Activated CD4-positive, alpha-beta T cell treated with anti-CD3 and anti-CD28 coated beads, Interleukin-2, amount 10 ng/mL, durations not matched to agents 7 days and 5 days (primary cell): ENCODE measurements at regions not wholly inside any gene's neighbourhood (a gene's known extent, or its start where the extent isn't known, plus 50 kb on each side); places are given as distances from the start of the nearest gene placed in this dataset.

Experiments
- CTCF ChIA-PET: fragments of 350-600 bp; sonication (Branson Sonifier 250); formaldehyde crosslinking; loops from one replicate; lab custom pipeline; 2021; ENCODE audit warnings: antibody characterized with exemption; lab: Charles Lee
- POLR2A ChIA-PET: fragments of 350-600 bp; sonication (Branson Sonifier 250); formaldehyde crosslinking; loops from one replicate; lab custom pipeline; 2021; ENCODE audit warnings: antibody characterized with exemption; lab: Charles Lee
- DNase-seq: peaks from one replicate; pipeline ENCODE4 v3.0.0-alpha.2; 2020
- H3K27ac Mint-ChIP-seq: one replicate; pipeline ENCODE4 v1.8.0; 2021; ENCODE audit warnings: mild to moderate bottlenecking, moderate library complexity, mixed read lengths
- H3K27me3 Mint-ChIP-seq: one replicate; pipeline ENCODE4 v1.8.0; 2021; ENCODE audit warnings: mixed read lengths
- H3K36me3 Mint-ChIP-seq: one replicate; pipeline ENCODE4 v1.8.0; 2021; ENCODE audit warnings: low read depth, mixed read lengths
- H3K4me1 Mint-ChIP-seq: one replicate; pipeline ENCODE4 v1.8.0; 2021; ENCODE audit warnings: mixed read lengths
- H3K4me3 Mint-ChIP-seq: one replicate; pipeline ENCODE4 v1.8.0; 2021; ENCODE audit warnings: mild to moderate bottlenecking, moderate library complexity, mixed read lengths
- H3K9me3 Mint-ChIP-seq: one replicate; pipeline ENCODE4 v1.8.0; 2021; ENCODE audit warnings: mixed read lengths

DNA sequence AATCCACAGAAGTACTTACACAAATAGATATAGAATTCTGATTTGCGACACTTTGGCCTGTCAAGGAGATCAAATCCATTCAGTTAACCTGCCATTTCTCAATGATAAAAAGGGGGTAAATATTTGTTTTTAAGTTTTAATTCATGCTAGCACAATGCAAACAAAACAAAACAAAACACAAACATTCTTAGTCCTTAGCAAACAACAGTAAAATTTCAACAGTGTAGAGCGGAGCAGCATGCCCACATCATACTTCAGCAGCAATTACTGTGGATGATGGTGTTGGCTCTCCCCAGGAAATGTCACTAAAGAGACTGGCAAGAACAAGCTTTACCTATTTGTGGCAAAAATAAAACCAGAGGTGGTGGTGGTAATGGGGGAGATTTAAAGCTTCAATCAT lies 625.2 kb upstream of the PCDH20 start:
- H3K27ac Mint-ChIP-seq = no peak overlapping the region
- H3K27me3 Mint-ChIP-seq = no peaks in the 10 kb centered on the region
- ChIA-PET CTCF (no interaction called here), POLR2A (no interaction called here)
- no peak for DNase-seq
- no peaks in the 10 kb centered on the region for H3K4me1 Mint-ChIP-seq
- no peaks in the 10 kb centered on the region for H3K36me3 Mint-ChIP-seq
- no peak overlapping the region for H3K4me3 Mint-ChIP-seq
- no peaks in the 10 kb centered on the region for H3K9me3 Mint-ChIP-seq

DNA sequence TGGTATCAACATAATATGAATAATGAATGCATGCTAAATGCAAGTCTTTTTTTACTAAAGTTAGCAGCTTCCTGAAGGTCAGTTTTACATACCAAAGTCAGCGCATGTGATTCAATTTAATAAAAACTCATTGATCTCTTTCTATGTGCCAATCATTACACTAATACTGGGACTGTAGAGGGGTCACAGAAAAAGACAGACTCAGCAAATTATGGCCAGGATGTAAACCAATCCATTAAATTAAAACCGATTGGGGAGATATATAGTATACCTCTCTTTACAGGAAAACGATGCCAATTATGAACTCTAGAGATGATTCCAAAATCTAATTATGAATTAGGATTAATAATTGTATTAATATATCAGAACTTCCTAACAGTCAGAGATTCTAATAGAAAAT lies 624.4 kb upstream of the PCDH20 start:
- Mint-ChIP-seq H3K4me1 (no peaks in the 10 kb centered on the region), H3K27me3 (no peaks in the 10 kb centered on the region), H3K4me3 (no peak overlapping the region), H3K36me3 (no peaks in the 10 kb centered on the region), H3K27ac (no peak overlapping the region), H3K9me3 (no peaks in the 10 kb centered on the region)
- DNase-seq = no peak
- ChIA-PET CTCF (no interaction called here), POLR2A (no interaction called here)

DNA sequence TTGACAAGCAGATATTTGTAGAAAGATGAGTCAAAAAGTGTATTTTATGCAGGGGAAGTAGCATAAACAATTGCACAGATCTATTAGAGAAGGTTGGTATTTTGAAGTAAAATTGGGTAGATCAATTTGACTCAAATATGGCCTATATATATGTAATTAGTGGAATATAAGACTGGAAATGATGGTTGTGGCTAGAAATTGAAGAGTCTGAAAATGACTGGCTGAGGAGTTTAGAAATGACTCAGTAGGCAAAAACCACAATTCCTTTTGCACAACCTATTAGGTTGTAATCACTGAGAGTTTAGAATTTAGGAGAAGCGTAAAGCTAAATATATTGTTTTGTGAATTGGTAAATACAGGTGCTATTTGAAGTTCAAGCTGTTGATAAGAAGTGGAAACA lies 622.6 kb upstream of the PCDH20 start:
- POLR2A ChIA-PET = no interaction called here
- Mint-ChIP-seq H3K27ac (no peak overlapping the region), H3K27me3 (no peaks in the 10 kb centered on the region), H3K4me3 (no peak overlapping the region), H3K4me1 (no peaks in the 10 kb centered on the region), H3K36me3 (no peaks in the 10 kb centered on the region), H3K9me3 (no peaks in the 10 kb centered on the region)
- DNase-seq = no peak
- CTCF ChIA-PET = no interaction called here

DNA sequence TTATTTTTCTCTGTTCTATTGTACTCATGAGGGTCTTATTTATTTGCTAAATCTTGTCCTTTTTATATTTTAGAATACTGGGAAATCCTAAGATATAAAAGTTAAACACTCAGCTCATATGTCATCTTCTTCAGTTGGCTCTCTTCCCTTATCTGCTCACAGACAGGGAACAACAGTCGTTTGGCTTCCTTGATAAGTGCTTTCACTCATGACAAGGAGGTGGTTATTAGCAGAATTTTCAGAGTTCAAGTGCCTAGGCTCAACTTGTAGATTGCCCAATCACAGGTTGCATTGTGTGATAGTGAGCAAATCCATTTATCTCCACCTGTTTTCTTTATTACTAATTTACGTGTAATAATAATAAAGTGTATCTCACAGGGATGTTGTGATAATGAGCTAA lies 620.3 kb upstream of the PCDH20 start:
- H3K36me3 Mint-ChIP-seq = no peaks in the 10 kb centered on the region
- POLR2A ChIA-PET = no interaction called here
- H3K27ac Mint-ChIP-seq = no peak overlapping the region
- no peaks in the 10 kb centered on the region for H3K4me1 Mint-ChIP-seq
- no peak overlapping the region for H3K4me3 Mint-ChIP-seq
- CTCF ChIA-PET = no interaction called here
- no peaks in the 10 kb centered on the region for H3K27me3 Mint-ChIP-seq
- no peak for DNase-seq
- no peaks in the 10 kb centered on the region for H3K9me3 Mint-ChIP-seq

DNA sequence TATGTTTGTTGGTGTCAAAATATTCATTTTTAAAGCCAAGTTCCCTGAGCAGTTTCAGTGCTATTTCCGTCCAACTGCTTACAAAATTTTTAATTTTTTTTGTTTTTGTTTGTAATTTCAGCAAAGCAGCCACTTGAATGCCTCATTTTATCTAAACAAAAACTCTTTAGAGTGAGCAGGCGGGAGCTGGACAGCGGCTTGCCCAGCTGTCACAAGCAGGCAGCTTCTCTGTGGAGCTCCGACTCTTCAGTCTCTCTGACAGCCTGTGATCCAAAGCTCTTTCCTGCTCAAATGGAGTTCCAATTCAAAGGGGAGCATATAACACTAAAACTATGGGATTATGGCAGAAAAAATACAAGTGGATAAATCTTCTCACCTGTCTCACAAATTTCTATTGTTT lies 618.3 kb upstream of the PCDH20 start:
- Mint-ChIP-seq H3K4me3 (no peak overlapping the region), H3K4me1 (no peaks in the 10 kb centered on the region), H3K36me3 (no peaks in the 10 kb centered on the region), H3K27ac (no peak overlapping the region), H3K9me3 (no peaks in the 10 kb centered on the region), H3K27me3 (no peaks in the 10 kb centered on the region)
- POLR2A ChIA-PET = no interaction called here
- DNase-seq = no peak
- CTCF ChIA-PET = no interaction called here

DNA sequence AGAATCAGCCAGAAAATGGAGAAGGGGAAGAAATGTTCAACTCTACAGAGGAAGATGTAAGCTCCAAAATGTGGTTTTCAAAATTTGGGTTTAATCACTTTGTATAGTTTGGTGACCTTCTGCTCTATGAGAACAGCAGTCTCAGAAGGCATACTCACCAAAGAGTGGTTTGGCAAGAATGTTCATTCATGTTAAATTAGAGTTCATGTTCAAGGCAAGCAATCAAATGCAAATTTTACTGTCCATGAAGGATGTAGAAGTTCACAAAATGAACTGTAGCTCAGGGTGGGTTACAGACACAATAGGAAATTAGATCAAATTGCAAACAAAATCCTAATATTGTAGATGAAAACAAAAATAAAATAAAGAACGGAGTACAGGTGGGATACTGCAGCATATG lies 606.7 kb upstream of the PCDH20 start:
- POLR2A ChIA-PET = no interaction called here
- no peak for DNase-seq
- Mint-ChIP-seq H3K36me3 (no peaks in the 10 kb centered on the region), H3K4me1 (no peaks in the 10 kb centered on the region), H3K4me3 (no peak overlapping the region), H3K27me3 (no peaks in the 10 kb centered on the region), H3K9me3 (no peaks in the 10 kb centered on the region), H3K27ac (no peak overlapping the region)
- CTCF ChIA-PET = no interaction called here

DNA sequence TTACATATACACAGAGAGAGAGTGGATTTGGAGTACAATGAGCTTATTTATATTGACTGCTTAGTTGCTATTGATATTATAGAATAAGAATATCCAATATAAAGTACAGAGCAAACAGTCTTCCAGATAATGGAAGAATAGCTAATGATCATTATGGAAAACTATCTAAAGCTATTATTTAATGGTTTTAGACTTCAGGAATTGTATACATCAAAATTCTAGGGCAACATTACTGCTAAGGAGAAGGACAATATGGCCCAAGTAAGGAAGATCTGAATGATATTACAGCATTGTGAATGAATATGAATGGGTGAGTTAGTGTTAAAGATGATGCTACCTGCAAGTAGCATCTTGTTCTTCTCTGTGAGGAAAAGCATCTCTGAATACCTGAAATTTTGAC lies 604.2 kb upstream of the PCDH20 start:
- H3K9me3 Mint-ChIP-seq = no peaks in the 10 kb centered on the region
- H3K27me3 Mint-ChIP-seq = no peaks in the 10 kb centered on the region
- H3K4me3 Mint-ChIP-seq = no peak overlapping the region
- no peaks in the 10 kb centered on the region for H3K36me3 Mint-ChIP-seq
- H3K4me1 Mint-ChIP-seq = no peaks in the 10 kb centered on the region
- ChIA-PET POLR2A (no interaction called here), CTCF (no interaction called here)
- no peak overlapping the region for H3K27ac Mint-ChIP-seq
- DNase-seq = no peak

DNA sequence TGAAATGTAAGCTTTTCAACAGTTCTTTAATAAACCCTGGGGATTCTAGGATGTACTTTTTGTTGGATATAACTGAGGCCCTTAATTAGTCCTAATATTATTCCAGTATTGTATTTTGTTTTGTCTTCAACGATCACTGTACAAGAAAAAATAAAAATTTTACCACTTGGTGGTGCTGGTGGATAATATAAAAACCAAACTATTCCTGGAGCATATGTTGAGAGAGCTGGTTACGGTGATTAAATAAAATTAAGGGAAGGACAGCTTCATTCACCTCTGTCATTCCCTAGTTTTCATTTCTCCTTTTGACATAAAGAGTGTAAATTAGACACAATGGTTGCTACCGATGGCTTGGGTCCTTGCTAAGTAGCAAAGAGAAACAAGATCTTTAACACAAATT lies 598.6 kb upstream of the PCDH20 start:
- H3K36me3 Mint-ChIP-seq = no peaks in the 10 kb centered on the region
- no peak overlapping the region for H3K4me3 Mint-ChIP-seq
- CTCF ChIA-PET = no interaction called here
- peaks cover 1% of the 10 kb centered on the region for H3K9me3 Mint-ChIP-seq
- no peaks in the 10 kb centered on the region for H3K27me3 Mint-ChIP-seq
- H3K4me1 Mint-ChIP-seq = no peaks in the 10 kb centered on the region
- POLR2A ChIA-PET = no interaction called here
- DNase-seq = no peak
- no peak overlapping the region for H3K27ac Mint-ChIP-seq

DNA sequence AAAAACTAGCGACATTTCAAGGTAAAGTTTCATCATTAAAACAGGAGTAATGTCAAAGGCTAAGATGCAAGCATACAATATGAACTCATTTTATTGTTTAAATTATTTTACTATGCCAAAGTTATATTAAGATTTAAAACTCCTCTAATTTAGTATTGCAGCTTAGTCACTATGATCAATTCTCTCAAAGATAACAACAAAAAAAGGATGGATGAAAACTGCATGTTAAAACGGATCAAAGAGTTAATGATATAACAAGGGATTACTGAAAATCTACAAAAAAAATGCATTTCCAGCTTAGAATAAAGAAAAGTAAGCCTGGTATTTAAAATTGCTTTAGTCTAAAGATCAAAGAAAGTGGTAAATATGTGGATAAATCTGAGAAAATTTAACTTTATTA lies 587.8 kb upstream of the PCDH20 start:
- POLR2A ChIA-PET = no interaction called here
- Mint-ChIP-seq H3K27ac (no peak overlapping the region), H3K4me1 (no peaks in the 10 kb centered on the region), H3K36me3 (no peaks in the 10 kb centered on the region), H3K9me3 (no peaks in the 10 kb centered on the region), H3K4me3 (no peak overlapping the region), H3K27me3 (no peaks in the 10 kb centered on the region)
- no peak for DNase-seq
- CTCF ChIA-PET = no interaction called here

DNA sequence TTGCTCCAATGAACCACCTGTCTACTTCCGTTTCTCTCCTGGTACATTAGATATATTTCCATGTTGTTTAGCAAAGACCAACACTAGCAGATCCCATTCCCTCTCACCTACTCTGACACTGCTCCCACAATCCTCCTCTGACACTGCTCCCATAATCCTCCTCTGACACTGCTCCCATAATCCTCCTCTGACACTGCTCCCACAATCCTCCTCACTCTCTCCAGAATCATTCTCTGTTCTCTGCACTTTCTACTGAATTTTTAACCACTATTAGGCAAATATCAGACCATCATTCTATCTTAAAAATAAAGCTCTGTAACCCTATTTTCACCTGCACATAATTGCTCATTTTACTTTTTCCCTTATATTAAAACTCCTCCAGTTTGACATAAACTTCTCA lies 578.5 kb upstream of the PCDH20 start:
- CTCF ChIA-PET = no interaction called here
- Mint-ChIP-seq H3K4me1 (no peaks in the 10 kb centered on the region), H3K9me3 (no peaks in the 10 kb centered on the region), H3K27me3 (no peaks in the 10 kb centered on the region), H3K4me3 (no peak overlapping the region), H3K27ac (no peak overlapping the region), H3K36me3 (no peaks in the 10 kb centered on the region)
- POLR2A ChIA-PET = no interaction called here
- no peak for DNase-seq

DNA sequence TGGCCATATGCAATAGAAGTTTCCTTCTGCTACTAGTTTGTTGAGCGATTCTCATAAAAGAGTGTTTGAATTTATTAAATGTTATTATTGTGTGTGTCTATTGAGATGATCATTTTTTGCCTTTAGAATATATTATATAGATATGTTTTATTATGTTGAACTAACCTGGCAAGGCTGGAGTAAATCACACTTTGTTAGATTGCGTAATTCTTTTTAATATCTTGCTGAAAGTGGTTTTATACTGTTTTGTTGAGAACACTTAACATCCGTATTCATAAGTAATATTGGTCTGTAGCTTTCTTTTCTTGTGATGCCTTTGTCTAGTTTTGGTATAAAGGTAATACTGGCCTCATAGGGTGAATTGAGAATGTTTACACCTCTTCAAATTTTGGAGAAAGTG lies 574.3 kb upstream of the PCDH20 start:
- ChIA-PET POLR2A (no interaction called here), CTCF (no interaction called here)
- Mint-ChIP-seq H3K36me3 (no peaks in the 10 kb centered on the region), H3K27me3 (no peaks in the 10 kb centered on the region), H3K4me3 (no peak overlapping the region), H3K4me1 (no peaks in the 10 kb centered on the region), H3K9me3 (no peaks in the 10 kb centered on the region), H3K27ac (no peak overlapping the region)
- no peak for DNase-seq

DNA sequence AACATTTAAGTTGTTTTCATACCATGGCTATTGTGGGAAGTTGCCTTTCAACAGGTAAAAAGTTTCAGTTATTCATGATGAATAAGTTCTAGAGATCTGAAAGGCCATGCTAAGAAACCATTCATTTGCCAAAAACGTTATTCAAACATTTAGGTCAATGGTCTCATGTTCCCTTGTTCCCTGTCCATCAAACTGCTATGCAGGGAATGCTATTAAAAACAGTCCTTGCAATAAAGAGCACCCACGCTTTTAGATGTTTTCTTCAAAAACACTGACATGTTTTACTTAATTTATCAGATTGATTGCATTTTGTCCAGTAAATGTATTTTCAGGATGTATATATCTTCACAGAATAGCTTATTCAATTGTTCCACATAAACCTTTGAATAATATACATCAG lies 573.2 kb upstream of the PCDH20 start:
- DNase-seq = no peak
- H3K4me3 Mint-ChIP-seq = no peak overlapping the region
- POLR2A ChIA-PET = no interaction called here

DNA sequence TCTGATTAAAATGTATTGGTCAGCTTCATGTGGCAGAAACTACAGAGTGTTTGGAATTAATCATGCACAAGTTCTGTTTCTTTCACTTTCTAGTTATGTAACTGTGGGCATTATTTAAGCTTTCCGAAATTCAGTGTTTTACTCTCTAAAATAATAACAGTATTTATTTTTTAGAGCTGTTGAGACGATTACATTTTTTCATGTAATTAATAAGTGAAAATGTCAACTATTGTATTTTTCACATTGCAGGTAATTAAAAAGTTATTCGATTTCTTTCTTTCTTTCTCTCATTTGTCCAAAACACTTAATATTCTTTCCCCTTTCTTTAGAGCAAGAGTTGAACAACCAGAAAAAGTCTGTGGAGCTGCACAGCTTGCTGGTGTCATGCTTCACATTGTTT lies 559.4 kb upstream of the PCDH20 start:
- no peaks in the 10 kb centered on the region for H3K27me3 Mint-ChIP-seq
- H3K36me3 Mint-ChIP-seq = no peaks in the 10 kb centered on the region
- no peaks in the 10 kb centered on the region for H3K4me1 Mint-ChIP-seq
- no peak overlapping the region for H3K4me3 Mint-ChIP-seq
- ChIA-PET CTCF (no interaction called here), POLR2A (no interaction called here)
- H3K9me3 Mint-ChIP-seq = peaks cover 5% of the 10 kb centered on the region
- no peak overlapping the region for H3K27ac Mint-ChIP-seq
- DNase-seq = no peak

More for the DNA sequence above, 573.2 kb upstream of the PCDH20 start:
- Mint-ChIP-seq H3K36me3 (no peaks in the 10 kb centered on the region), H3K9me3 (no peaks in the 10 kb centered on the region), H3K27ac (no peak overlapping the region), H3K4me1 (no peaks in the 10 kb centered on the region), H3K27me3 (no peaks in the 10 kb centered on the region)
- CTCF ChIA-PET = no interaction called here

DNA sequence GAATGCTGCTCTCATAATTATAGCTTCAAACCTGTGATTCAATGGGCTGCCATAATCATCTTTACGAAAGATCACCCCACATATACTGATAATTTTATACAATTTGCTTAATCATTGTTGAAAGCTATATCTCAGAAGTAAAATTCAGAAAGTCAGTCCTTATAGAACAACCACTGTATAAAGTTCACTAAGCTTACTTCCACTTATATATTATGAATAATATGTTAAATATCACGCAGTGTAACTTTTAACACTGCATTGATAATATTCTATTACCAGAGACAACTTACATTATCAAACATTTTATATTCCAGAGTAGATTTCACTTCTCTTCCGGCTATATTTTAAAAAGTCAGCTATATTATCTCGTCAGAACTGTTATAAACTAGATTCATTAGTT lies 550.1 kb upstream of the PCDH20 start:
- H3K4me3 Mint-ChIP-seq = no peak overlapping the region
- H3K27me3 Mint-ChIP-seq = no peaks in the 10 kb centered on the region
- H3K27ac Mint-ChIP-seq = no peak overlapping the region
- H3K36me3 Mint-ChIP-seq = no peaks in the 10 kb centered on the region
- CTCF ChIA-PET = no interaction called here
- no peak for DNase-seq
- H3K9me3 Mint-ChIP-seq = no peaks in the 10 kb centered on the region
- POLR2A ChIA-PET = no interaction called here
- H3K4me1 Mint-ChIP-seq = no peaks in the 10 kb centered on the region

DNA sequence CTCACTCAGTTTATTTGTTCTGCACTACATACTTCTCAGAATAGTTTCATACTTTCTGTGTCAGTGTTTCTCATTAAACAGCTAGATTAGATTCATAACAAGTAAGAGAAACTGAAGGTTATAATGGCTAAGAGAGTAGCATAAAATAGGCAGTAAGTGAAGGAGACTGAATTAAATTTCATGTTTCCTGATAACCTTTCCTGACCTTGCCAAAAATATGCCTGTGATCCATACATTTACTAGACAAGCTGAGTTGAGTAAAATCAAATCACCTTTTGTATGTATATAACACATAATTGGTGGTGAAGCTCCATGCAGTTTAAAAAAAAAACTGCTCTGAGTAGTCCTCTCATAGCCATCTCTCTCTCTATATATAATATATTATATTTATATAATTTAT lies 545.3 kb upstream of the PCDH20 start:
- H3K27ac Mint-ChIP-seq = no peak overlapping the region
- no peaks in the 10 kb centered on the region for H3K4me1 Mint-ChIP-seq
- H3K36me3 Mint-ChIP-seq = no peaks in the 10 kb centered on the region
- CTCF ChIA-PET = no interaction called here
- no peaks in the 10 kb centered on the region for H3K9me3 Mint-ChIP-seq
- H3K4me3 Mint-ChIP-seq = no peak overlapping the region
- POLR2A ChIA-PET = no interaction called here
- DNase-seq = no peak
- no peaks in the 10 kb centered on the region for H3K27me3 Mint-ChIP-seq
